OCI-LY7 (cell line): ENCODE measurements at regions not wholly inside any gene's neighbourhood (a gene's known extent, or its start where the extent isn't known, plus 50 kb on each side); places are given as distances from the start of the nearest gene placed in this dataset.

Experiments
- BruUV-seq: library from RNA; stranded (reverse); fragments of 400-500 nt; replicated peaks from 2 replicates; lab custom pipeline; 2021; lab: Mats Ljungman, UMichigan
- CTCF ChIA-PET: fragments of 300-600 bp; sonication (Branson Sonifier 250); formaldehyde crosslinking; loops from one replicate; lab custom pipeline; 2022; ENCODE audit warnings: antibody characterized with exemption; ENCODE audit not compliant: unreplicated experiment; lab: Charles Lee
- POLR2A ChIA-PET: fragments of 300-600 bp; sonication (Branson Sonifier 250); formaldehyde crosslinking; loops from one replicate; lab custom pipeline; 2022; ENCODE audit warnings: antibody characterized with exemption; lab: Charles Lee
- DNase-seq: peaks from one replicate; pipeline ENCODE4 v3.0.0-alpha.2; 2015; ENCODE audit warnings: low spot score
- H2AFZ ChIP-seq: fragments of 200-600 bp; sonication (generic), shearing (Covaris generic); 2 replicates; pipeline ENCODE4 v1.6.1; 2014; ENCODE audit warnings: mild to moderate bottlenecking, antibody characterized with exemption, low read length, moderate library complexity
- H3K27ac ChIP-seq: fragments of 200-600 bp; sonication (generic); 2 replicates; pipeline ENCODE4 v1.5.1; 2014; ENCODE audit warnings: mixed run types, low read depth, mild to moderate bottlenecking, moderate library complexity, low read length, inconsistent platforms; ENCODE audit not compliant: poor library complexity, severe bottlenecking
- H3K36me3 ChIP-seq: fragments of 200-600 bp; sonication (generic); 2 replicates; pipeline ENCODE4 v1.6.1; 2014; ENCODE audit warnings: mild to moderate bottlenecking, antibody characterized with exemption, low read length, moderate library complexity, mixed read lengths; ENCODE audit not compliant: insufficient read depth
- H3K4me1 ChIP-seq: fragments of 200-600 bp; sonication (generic); 2 replicates; pipeline ENCODE4 v1.5.1; 2014; ENCODE audit warnings: mild to moderate bottlenecking, low read length; ENCODE audit not compliant: insufficient read depth, poor library complexity, severe bottlenecking
- H3K4me2 ChIP-seq: fragments of 200-600 bp; sonication (generic); 2 replicates; pipeline ENCODE4 v1.6.1; 2014; ENCODE audit warnings: mild to moderate bottlenecking, low read length
- H3K4me3 ChIP-seq: fragments of 200-600 bp; sonication (generic); 2 replicates; pipeline ENCODE4 v1.5.1; 2014; ENCODE audit warnings: mild to moderate bottlenecking, low read depth, low read length; ENCODE audit not compliant: poor library complexity, severe bottlenecking
- H3K79me2 ChIP-seq: fragments of 200-600 bp; sonication (generic); 2 replicates; pipeline ENCODE4 v1.6.1; 2016; ENCODE audit warnings: low read depth, mild to moderate bottlenecking, low read length, moderate library complexity, mixed read lengths; ENCODE audit not compliant: insufficient read depth
- H3K9me2 ChIP-seq: fragments of 200-600 bp; sonication (generic); 2 replicates; pipeline ENCODE4 v1.6.1; 2016; ENCODE audit warnings: mild to moderate bottlenecking, low read length, mixed read lengths; ENCODE audit not compliant: insufficient read depth
- H3K9me3 ChIP-seq: fragments of 200-600 bp; sonication (generic); 2 replicates; pipeline ENCODE4 v1.6.1; 2014; ENCODE audit warnings: mild to moderate bottlenecking, mixed run types, low read length, mixed read lengths
- H4K20me1 ChIP-seq: fragments of 200-600 bp; sonication (generic); 2 replicates; pipeline ENCODE4 v1.6.1; 2014; ENCODE audit warnings: mild to moderate bottlenecking, antibody characterized with exemption, low read length, moderate library complexity, mixed read lengths; ENCODE audit not compliant: insufficient read depth
- CTCF ChIP-seq: fragments of 200-600 bp; sonication (generic); conservative IDR thresholded peaks from 2 replicates; pipeline ENCODE4 v1.5.1; 2014; ENCODE audit warnings: mild to moderate bottlenecking, antibody characterized with exemption, low read length, moderate library complexity, mixed read lengths
- EZH2phosphoT487 ChIP-seq: fragments of 200-600 bp; sonication (generic); IDR thresholded peaks from 2 replicates; pipeline ENCODE4 v1.6.1; 2018; ENCODE audit warnings: low read depth, borderline replicate concordance, mild to moderate bottlenecking, mixed run types, antibody characterized with exemption, low read length, moderate library complexity, mixed read lengths
- intact Hi-C: fragments of 100-400 bp; cut with micrococcal nuclease; formaldehyde crosslinking; loops from one replicate; pipeline ENCODE4 v1.10.0; 2022; ENCODE audit not compliant: unreplicated experiment

- Histone ChIP-seq H3K4me1 (no peaks in the 10 kb centered on the region), H3K4me3 (no peak overlapping the region), H3K9me3 (no peaks in the 10 kb centered on the region), H3K79me2 (no peaks in the 10 kb centered on the region), H3K27ac (no peak overlapping the region), H3K9me2 (no peaks in the 10 kb centered on the region), H3K36me3 (no peaks in the 10 kb centered on the region), H3K4me2 (no peak overlapping the region), H4K20me1 (no peaks in the 10 kb centered on the region), H2AFZ (no peak overlapping the region)
- ChIA-PET POLR2A (no interaction called here), CTCF (no interaction called here)
- intact Hi-C loops: no loop called here
- no peak for DNase-seq
- no peak for TF ChIP-seq EZH2phosphoT487
- no peak for TF ChIP-seq CTCF
- no TSS peak for BruUV-seq
Observed at GRCh38 chr4:27326991-27327390, 466.4 kb downstream of the STIM2 start.

- Histone ChIP-seq H3K9me2 (no peaks in the 10 kb centered on the region), H3K9me3 (no peaks in the 10 kb centered on the region), H3K36me3 (no peaks in the 10 kb centered on the region), H3K4me1 (no peaks in the 10 kb centered on the region), H3K27ac (no peak overlapping the region), H3K4me2 (no peak overlapping the region), H3K79me2 (no peaks in the 10 kb centered on the region), H2AFZ (no peak overlapping the region), H4K20me1 (no peaks in the 10 kb centered on the region), H3K4me3 (no peak overlapping the region)
- ChIA-PET CTCF (interaction anchor here (1.0 kb wide), 1 partner anchor 30 kb away, joined by 3 read pairs; no protein-coding TSS in a partner anchor), POLR2A (no interaction called here)
- no peak for DNase-seq
- intact Hi-C loops: no loop called here
- no peak for TF ChIP-seq EZH2phosphoT487
- no peak for TF ChIP-seq CTCF
- no TSS peak for BruUV-seq
Observed at GRCh38 chr4:27327421-27328181, 467.0 kb downstream of the STIM2 start.

GRCh38 chr4:27338530-27338929 is 477.9 kb downstream of the STIM2 start:
- BruUV-seq: no TSS peak

More at GRCh38 chr4:27338530-27338929, 477.9 kb downstream of the STIM2 start:
- no peaks in the 10 kb centered on the region for H3K4me1 ChIP-seq
- no peaks in the 10 kb centered on the region for H4K20me1 ChIP-seq
- no peak overlapping the region for H3K27ac ChIP-seq
- no peak for TF ChIP-seq EZH2phosphoT487
- no peak for TF ChIP-seq CTCF
- H3K4me2 ChIP-seq: no peak overlapping the region
- CTCF ChIA-PET: interaction anchor here (0.6 kb wide), 1 partner anchor 25 kb away, joined by 4 read pairs; no protein-coding TSS in a partner anchor
- no peak overlapping the region for H2AFZ ChIP-seq
- POLR2A ChIA-PET: no interaction called here
- H3K9me2 ChIP-seq: no peaks in the 10 kb centered on the region
- no peak overlapping the region for H3K4me3 ChIP-seq
- H3K36me3 ChIP-seq: no peaks in the 10 kb centered on the region
- no peaks in the 10 kb centered on the region for H3K79me2 ChIP-seq
- DNase-seq: no peak
- H3K9me3 ChIP-seq: no peaks in the 10 kb centered on the region
- intact Hi-C loops: no loop called here
